Osteoblast (primary cell): ENCODE measurements at regions not wholly inside any gene's neighbourhood (a gene's known extent, or its start where the extent isn't known, plus 50 kb on each side); places are given as distances from the start of the nearest gene placed in this dataset.
A peak's percentile ranks its signal among the peaks of the same experiment; 100 is the strongest.
"Not testable (repeated sequence)": the region's sequence is repeated elsewhere in the genome, so short reads cannot be mapped to it uniquely, and the experiment has no call there.

Experiments used
- DNase-seq: peaks from one replicate; pipeline ENCODE4 v3.0.0; 2011; ENCODE audit warnings: low spot score, mixed read lengths; ENCODE audit not compliant: insufficient read length; ENCODE audit errors: missing footprints
- H2AFZ ChIP-seq: 2 replicates; pipeline ENCODE4 v1.6.0; 2011; ENCODE audit warnings: mild to moderate bottlenecking, low read length
- H3K27ac ChIP-seq: 2 replicates; pipeline ENCODE4 v1.5.1; 2011; ENCODE audit warnings: mild to moderate bottlenecking, low read depth, low read length, moderate library complexity
- H3K27me3 ChIP-seq: 2 replicates; pipeline ENCODE4 v1.6.0; 2012; ENCODE audit warnings: mild to moderate bottlenecking, control low read depth, inconsistent platforms, low read length, moderate library complexity; ENCODE audit not compliant: insufficient read depth
- H3K36me3 ChIP-seq: 2 replicates; pipeline ENCODE4 v1.5.1; 2011; ENCODE audit warnings: mild to moderate bottlenecking, low read length, control low read depth, moderate library complexity; ENCODE audit not compliant: insufficient read depth
- H3K4me1 ChIP-seq: 2 replicates; pipeline ENCODE4 v1.5.1; 2011; ENCODE audit warnings: mild to moderate bottlenecking, low read length, control low read depth, moderate library complexity; ENCODE audit not compliant: insufficient read depth
- H3K4me2 ChIP-seq: 2 replicates; pipeline ENCODE4 v1.6.0; 2011; ENCODE audit warnings: mild to moderate bottlenecking, low read length; ENCODE audit not compliant: insufficient read depth
- H3K4me3 ChIP-seq: fragments of 200-600 bp; sonication (generic); 3 replicates; pipeline ENCODE4 v1.5.1; 2012; ENCODE audit warnings: mild to moderate bottlenecking, low read length, inconsistent platforms; ENCODE audit not compliant: insufficient read depth
- H3K79me2 ChIP-seq: 2 replicates; pipeline ENCODE4 v1.6.0; 2012; ENCODE audit warnings: mild to moderate bottlenecking, low read length, control low read depth, inconsistent platforms; ENCODE audit not compliant: insufficient read depth
- H3K9me3 ChIP-seq: 2 replicates; pipeline ENCODE4 v1.5.1; 2011; ENCODE audit warnings: low read depth, low read length, control low read depth
- H4K20me1 ChIP-seq: 2 replicates; pipeline ENCODE4 v1.6.0; 2012; ENCODE audit warnings: mild to moderate bottlenecking, low read length, control low read depth; ENCODE audit not compliant: insufficient read depth
- CTCF ChIP-seq: IDR thresholded peaks from 2 replicates; pipeline ENCODE4 v1.5.1; 2011; ENCODE audit warnings: mild to moderate bottlenecking, low read depth, low read length, moderate library complexity; ENCODE audit errors: extremely low read depth

GRCh38 chr6:84967389-84967788 lies 203.0 kb upstream of the TBX18 start:
- no peaks in the 10 kb centered on the region for H4K20me1 ChIP-seq
- no peaks in the 10 kb centered on the region for H3K36me3 ChIP-seq
- no peaks in the 10 kb centered on the region for H3K4me1 ChIP-seq
- H3K4me2 ChIP-seq = no peak overlapping the region
- peak; percentile 60 for TF ChIP-seq CTCF
- no peak overlapping the region for H3K4me3 ChIP-seq
- no peaks in the 10 kb centered on the region for H3K27me3 ChIP-seq
- H3K79me2 ChIP-seq = no peaks in the 10 kb centered on the region
- H3K9me3 ChIP-seq = peaks cover 4% of the 10 kb centered on the region
- no peak overlapping the region for H3K27ac ChIP-seq
- no peak overlapping the region for H2AFZ ChIP-seq
- DNase-seq = peak; percentile 77

- H3K79me2 ChIP-seq = no peaks in the 10 kb centered on the region
- no peak for TF ChIP-seq CTCF
Observed at GRCh38 chr6:84953111-84953755, 188.8 kb upstream of the TBX18 start.

GRCh38 chr6:84944926-84945325 lies 180.5 kb upstream of the TBX18 start:
- not testable (repeated sequence) for H3K79me2 ChIP-seq, DNase-seq, H4K20me1 ChIP-seq, H3K27ac ChIP-seq, H3K4me2 ChIP-seq, H3K4me1 ChIP-seq, H3K36me3 ChIP-seq, H3K4me3 ChIP-seq, H2AFZ ChIP-seq, H3K27me3 ChIP-seq, H3K9me3 ChIP-seq

More at GRCh38 chr6:84953111-84953755, 188.8 kb upstream of the TBX18 start:
- H3K36me3 ChIP-seq = no peaks in the 10 kb centered on the region
- H3K4me1 ChIP-seq = no peaks in the 10 kb centered on the region
- no peak overlapping the region for H3K27ac ChIP-seq
- no peak overlapping the region for H2AFZ ChIP-seq
- H3K27me3 ChIP-seq = no peaks in the 10 kb centered on the region
- peak; percentile 53 for DNase-seq
- H3K4me2 ChIP-seq = no peak overlapping the region
- no peaks in the 10 kb centered on the region for H4K20me1 ChIP-seq
- no peaks in the 10 kb centered on the region for H3K9me3 ChIP-seq
- no peak overlapping the region for H3K4me3 ChIP-seq

GRCh38 chr6:84943905-84944304 lies 179.5 kb upstream of the TBX18 start:
- no peak overlapping the region for H3K27ac ChIP-seq
- no peaks in the 10 kb centered on the region for H3K27me3 ChIP-seq
- H3K4me3 ChIP-seq = no peak overlapping the region
- H3K36me3 ChIP-seq = no peaks in the 10 kb centered on the region
- no peaks in the 10 kb centered on the region for H3K4me1 ChIP-seq
- no peak overlapping the region for H2AFZ ChIP-seq
- DNase-seq = no peak
- no peak for TF ChIP-seq CTCF
- no peak overlapping the region for H3K4me2 ChIP-seq
- no peaks in the 10 kb centered on the region for H4K20me1 ChIP-seq
- no peaks in the 10 kb centered on the region for H3K79me2 ChIP-seq
- no peaks in the 10 kb centered on the region for H3K9me3 ChIP-seq

GRCh38 chr6:84941609-84942008 lies 177.2 kb upstream of the TBX18 start:
- not testable (repeated sequence) for H3K27me3 ChIP-seq, H3K9me3 ChIP-seq, H3K4me1 ChIP-seq, H3K79me2 ChIP-seq, H3K4me2 ChIP-seq, H2AFZ ChIP-seq, H3K36me3 ChIP-seq, H3K27ac ChIP-seq, H3K4me3 ChIP-seq, DNase-seq, H4K20me1 ChIP-seq
